Naive B cell (primary cell): ENCODE measurements at regions not wholly inside any gene's neighbourhood (a gene's known extent, or its start where the extent isn't known, plus 50 kb on each side); places are given as distances from the start of the nearest gene placed in this dataset.

ENCODE experiments used
- ATAC-seq, 2 donors: fragments of 150-1000 bp; cut with Tn5 transposase; 2 replicates each; pipeline ENCODE4 v1.10.0; 2021; ENCODE audit warnings: low read depth in 2 of 2, mild to moderate bottlenecking in 2 of 2, moderate library complexity in 2 of 2
- DNase-seq: peaks from one replicate; pipeline ENCODE4 v3.0.0; 2022
- H3K27ac Mint-ChIP-seq, 6 donors: one replicate each; pipeline ENCODE4 v1.8.0; 2020 to 2022; ENCODE audit warnings: mild to moderate bottlenecking in 6 of 6, mixed read lengths in 6 of 6, moderate library complexity in 5 of 6, inconsistent platforms in 2 of 6
- H3K27me3 Mint-ChIP-seq, 3 donors: one replicate each; pipeline ENCODE4 v1.8.0; 2021 to 2022; ENCODE audit warnings: mixed read lengths in 3 of 3, mild to moderate bottlenecking in 1 of 3
- H3K36me3 Mint-ChIP-seq, 2 donors: one replicate each; pipeline ENCODE4 v1.8.0; 2020 to 2022; ENCODE audit warnings: mixed read lengths in 2 of 2, inconsistent platforms in 1 of 2, mild to moderate bottlenecking in 1 of 2
- H3K4me1 Mint-ChIP-seq, 3 donors: one replicate each; pipeline ENCODE4 v1.8.0; 2020 to 2022; ENCODE audit warnings: mixed read lengths in 3 of 3, inconsistent platforms in 1 of 3, mild to moderate bottlenecking in 1 of 3, moderate library complexity in 1 of 3
- H3K4me3 Mint-ChIP-seq, 8 donors: one replicate each; pipeline ENCODE4 v1.8.0; 2020 to 2022; ENCODE audit warnings: mild to moderate bottlenecking in 8 of 8, mixed read lengths in 8 of 8, moderate library complexity in 8 of 8, inconsistent platforms in 2 of 8
- H3K9me3 Mint-ChIP-seq, 7 donors: one replicate each; pipeline ENCODE4 v1.8.0; 2020 to 2022; ENCODE audit warnings: mixed read lengths in 7 of 7, mild to moderate bottlenecking in 5 of 7, inconsistent platforms in 2 of 7, moderate library complexity in 1 of 7

GRCh38 chr5:126182971-126183695 is 240.1 kb upstream of the GRAMD2B start:
- Mint-ChIP-seq H3K36me3 (no peaks in the 10 kb centered on the region), H3K4me3 (no peak overlapping the region), H3K4me1 (no peaks in the 10 kb centered on the region), H3K27me3 (peaks cover 0 to 7% (median 6%) of the 10 kb centered on the region in 3 donors), H3K27ac (no peak overlapping the region), H3K9me3 (peaks cover 0 to 15% (median 0%) of the 10 kb centered on the region in 7 donors)
- ATAC-seq (no peak), DNase-seq (no peak)

DNA sequence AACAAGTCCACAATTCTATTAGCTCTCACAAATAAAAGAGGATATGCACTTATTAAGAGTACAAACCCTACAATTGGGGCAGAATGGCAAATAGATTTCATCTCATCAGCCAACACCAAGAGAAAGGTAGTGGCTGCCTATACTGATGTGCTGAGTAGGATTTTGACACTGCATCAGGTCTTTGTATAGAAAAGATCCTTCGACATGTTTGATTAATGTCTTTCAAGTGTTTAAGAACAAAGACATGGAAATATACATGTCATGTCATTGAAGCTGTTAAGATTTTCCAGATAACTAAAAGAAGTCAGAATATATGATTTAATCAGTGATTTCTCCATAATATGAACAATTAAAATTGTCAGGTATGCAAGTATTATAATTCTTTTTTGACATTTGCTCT is 238.7 kb upstream of the GRAMD2B start:
- H3K4me1 Mint-ChIP-seq: no peaks in the 10 kb centered on the region
- no peaks in the 10 kb centered on the region for H3K36me3 Mint-ChIP-seq
- H3K27me3 Mint-ChIP-seq: peaks cover 0 to 12% (median 6%) of the 10 kb centered on the region in 3 donors
- ATAC-seq (no peak), DNase-seq (no peak)
- H3K4me3 Mint-ChIP-seq: no peak overlapping the region
- no peak overlapping the region for H3K27ac Mint-ChIP-seq
- peaks cover 0 to 15% (median 0%) of the 10 kb centered on the region in 7 donors for H3K9me3 Mint-ChIP-seq

GRCh38 chr5:126186210-126186609 is 237.0 kb upstream of the GRAMD2B start:
- peaks cover 0 to 12% (median 6%) of the 10 kb centered on the region in 3 donors for H3K27me3 Mint-ChIP-seq
- H3K9me3 Mint-ChIP-seq: peaks cover 0 to 15% (median 0%) of the 10 kb centered on the region in 7 donors
- H3K27ac Mint-ChIP-seq: no peak overlapping the region
- no peak for ATAC-seq
- DNase-seq: no peak
- H3K36me3 Mint-ChIP-seq: no peaks in the 10 kb centered on the region
- no peak overlapping the region for H3K4me3 Mint-ChIP-seq
- no peaks in the 10 kb centered on the region for H3K4me1 Mint-ChIP-seq

DNA sequence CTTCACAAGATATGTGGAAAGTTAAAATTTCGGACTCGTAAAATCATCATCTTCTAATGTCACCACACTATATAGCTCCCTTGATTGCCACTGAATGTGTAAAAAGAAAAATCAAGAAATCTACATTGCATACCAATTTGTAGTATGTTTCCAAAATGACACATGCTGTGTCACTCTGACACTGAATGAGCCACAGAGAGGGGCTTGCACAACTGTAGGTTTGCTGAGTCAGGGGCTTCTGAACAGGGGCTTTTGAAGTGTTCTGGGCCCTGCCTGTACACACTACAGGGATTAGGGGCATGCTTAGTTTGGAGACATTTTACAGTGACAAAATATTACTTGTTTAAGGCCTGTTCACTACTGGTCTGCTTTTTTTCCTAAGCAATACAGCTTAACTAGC is 234.4 kb upstream of the GRAMD2B start:
- peaks cover 0 to 12% (median 6%) of the 10 kb centered on the region in 3 donors for H3K27me3 Mint-ChIP-seq
- no peak overlapping the region for H3K27ac Mint-ChIP-seq
- no peak for ATAC-seq
- no peaks in the 10 kb centered on the region for H3K4me1 Mint-ChIP-seq
- DNase-seq: no peak
- H3K9me3 Mint-ChIP-seq: peaks cover 0 to 15% (median 0%) of the 10 kb centered on the region in 7 donors
- H3K4me3 Mint-ChIP-seq: no peak overlapping the region
- H3K36me3 Mint-ChIP-seq: no peaks in the 10 kb centered on the region

- Mint-ChIP-seq H3K9me3 (peaks cover 0 to 15% (median 0%) of the 10 kb centered on the region in 7 donors), H3K4me3 (no peak overlapping the region), H3K27ac (no peak overlapping the region)
These were observed 234.0 kb upstream of the GRAMD2B start for GRCh38 chr5:126189231-126189630.

DNA sequence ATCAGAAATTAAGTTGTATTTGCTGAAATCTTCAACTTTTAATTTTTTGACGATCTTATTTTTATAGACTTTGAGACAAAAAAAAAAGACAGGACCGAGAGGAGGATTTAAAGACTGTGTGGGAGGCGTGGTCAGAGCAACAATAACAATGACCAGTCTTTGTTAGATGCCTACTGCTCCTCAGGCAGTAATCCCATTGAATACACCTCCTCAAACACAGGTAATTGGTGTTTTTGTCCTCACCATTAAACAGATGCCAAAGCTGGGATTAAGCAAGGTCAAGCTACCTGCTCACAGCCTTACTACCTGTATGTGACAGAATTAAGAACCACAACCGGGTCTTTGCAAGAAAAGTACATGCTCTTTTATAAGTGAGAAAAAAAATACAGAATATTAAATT is 233.3 kb upstream of the GRAMD2B start:
- ATAC-seq: no peak
- H3K9me3 Mint-ChIP-seq: peaks cover 0 to 15% (median 0%) of the 10 kb centered on the region in 7 donors

More at GRCh38 chr5:126189231-126189630, 234.0 kb upstream of the GRAMD2B start:
- DNase-seq (no peak), ATAC-seq (no peak)
- peaks cover 0 to 12% (median 6%) of the 10 kb centered on the region in 3 donors for H3K27me3 Mint-ChIP-seq
- H3K4me1 Mint-ChIP-seq: no peaks in the 10 kb centered on the region
- no peaks in the 10 kb centered on the region for H3K36me3 Mint-ChIP-seq

DNA sequence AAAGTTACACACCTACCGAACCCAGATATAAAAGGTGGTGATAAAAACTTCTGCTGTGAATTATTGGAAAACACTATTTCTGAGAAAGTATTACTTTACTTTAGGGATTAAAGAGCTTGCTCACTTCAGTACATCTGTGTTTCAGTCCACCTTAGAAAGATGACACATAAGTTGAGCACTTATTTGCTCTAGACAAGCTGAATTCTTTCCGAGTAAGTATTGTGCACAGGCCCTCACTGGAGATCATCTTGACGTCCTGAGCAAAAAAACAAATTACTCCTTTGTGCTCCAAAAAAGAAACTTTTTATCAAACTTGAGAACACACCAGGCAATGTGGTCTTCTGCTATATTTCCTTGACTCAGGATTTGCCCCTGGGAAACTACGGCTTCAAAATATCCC is 231.0 kb upstream of the GRAMD2B start:
- H3K9me3 Mint-ChIP-seq: no peaks in the 10 kb centered on the region
- ATAC-seq (no peak), DNase-seq (no peak)
- no peak overlapping the region for H3K4me3 Mint-ChIP-seq
- H3K27me3 Mint-ChIP-seq: peaks cover 0 to 7% (median 0%) of the 10 kb centered on the region in 3 donors
- H3K4me1 Mint-ChIP-seq: no peaks in the 10 kb centered on the region
- H3K36me3 Mint-ChIP-seq: no peaks in the 10 kb centered on the region
- H3K27ac Mint-ChIP-seq: peak overlapping the region in 1 of 6 donors; percentile 8

More for the DNA sequence above, 233.3 kb upstream of the GRAMD2B start:
- H3K36me3 Mint-ChIP-seq: no peaks in the 10 kb centered on the region
- no peaks in the 10 kb centered on the region for H3K4me1 Mint-ChIP-seq
- H3K27me3 Mint-ChIP-seq: peaks cover 0 to 12% (median 6%) of the 10 kb centered on the region in 3 donors
- no peak for DNase-seq
- no peak overlapping the region for H3K27ac Mint-ChIP-seq
- no peak overlapping the region for H3K4me3 Mint-ChIP-seq

GRCh38 chr5:126195410-126196100 is 227.7 kb upstream of the GRAMD2B start:
- Mint-ChIP-seq H3K36me3 (no peaks in the 10 kb centered on the region), H3K27ac (no peak overlapping the region), H3K9me3 (no peaks in the 10 kb centered on the region), H3K4me3 (no peak overlapping the region), H3K4me1 (no peaks in the 10 kb centered on the region), H3K27me3 (peaks cover 0 to 7% (median 5%) of the 10 kb centered on the region in 3 donors)
- ATAC-seq (no peak), DNase-seq (no peak)

- Mint-ChIP-seq H3K36me3 (no peaks in the 10 kb centered on the region), H3K4me1 (no peaks in the 10 kb centered on the region), H3K9me3 (peaks cover 0 to 10% (median 0%) of the 10 kb centered on the region in 7 donors), H3K4me3 (no peak overlapping the region), H3K27ac (no peak overlapping the region), H3K27me3 (peaks cover 6 to 14% (median 8%) of the 10 kb centered on the region in 3 donors)
- no peak for ATAC-seq
- no peak for DNase-seq
These were observed 224.7 kb upstream of the GRAMD2B start for GRCh38 chr5:126198531-126198930.

GRCh38 chr5:126199467-126199866 is 223.7 kb upstream of the GRAMD2B start:
- DNase-seq (no peak), ATAC-seq (no peak)
- Mint-ChIP-seq H3K4me1 (no peaks in the 10 kb centered on the region), H3K27ac (no peak overlapping the region), H3K27me3 (peaks cover 6 to 14% (median 8%) of the 10 kb centered on the region in 3 donors), H3K36me3 (no peaks in the 10 kb centered on the region), H3K4me3 (no peak overlapping the region), H3K9me3 (peaks cover 0 to 10% (median 0%) of the 10 kb centered on the region in 7 donors)

DNA sequence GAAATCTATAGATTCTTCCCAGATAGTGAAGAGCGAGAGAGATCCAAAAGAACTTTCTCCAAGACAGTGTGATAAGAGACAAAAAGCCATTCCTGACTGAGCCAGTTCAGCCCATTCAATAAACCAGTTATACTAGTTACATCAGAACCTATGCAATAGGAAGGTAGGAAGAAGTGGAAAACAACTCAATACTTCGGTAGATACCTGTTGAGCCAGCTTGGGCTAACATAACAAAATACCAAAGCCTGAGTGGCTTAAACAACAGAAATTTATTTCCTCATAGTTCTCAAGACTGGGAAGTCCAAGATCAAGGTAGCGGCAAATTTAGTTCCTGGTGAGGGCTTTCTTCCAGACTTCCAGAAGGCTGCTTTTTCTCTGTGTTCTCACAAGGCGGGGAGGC is 214.5 kb upstream of the GRAMD2B start:
- no peak for ATAC-seq
- DNase-seq: no peak
- H3K4me3 Mint-ChIP-seq: no peak overlapping the region
- H3K4me1 Mint-ChIP-seq: no peaks in the 10 kb centered on the region
- no peak overlapping the region for H3K27ac Mint-ChIP-seq
- no peaks in the 10 kb centered on the region for H3K36me3 Mint-ChIP-seq
- peaks cover 0 to 12% (median 5%) of the 10 kb centered on the region in 3 donors for H3K27me3 Mint-ChIP-seq
- peaks cover 6 to 37% (median 7%) of the 10 kb centered on the region in 7 donors for H3K9me3 Mint-ChIP-seq

- H3K36me3 Mint-ChIP-seq: no peaks in the 10 kb centered on the region
- peaks cover 0 to 25% (median 7%) of the 10 kb centered on the region in 7 donors for H3K9me3 Mint-ChIP-seq
- DNase-seq (no peak), ATAC-seq (no peak)
- H3K4me3 Mint-ChIP-seq: no peak overlapping the region
- peaks cover 0 to 6% (median 5%) of the 10 kb centered on the region in 3 donors for H3K27me3 Mint-ChIP-seq
- H3K4me1 Mint-ChIP-seq: no peaks in the 10 kb centered on the region
- H3K27ac Mint-ChIP-seq: peak overlapping the region in 1 of 6 donors; percentile 28
These were observed 212.3 kb upstream of the GRAMD2B start for GRCh38 chr5:126210955-126211354.

DNA sequence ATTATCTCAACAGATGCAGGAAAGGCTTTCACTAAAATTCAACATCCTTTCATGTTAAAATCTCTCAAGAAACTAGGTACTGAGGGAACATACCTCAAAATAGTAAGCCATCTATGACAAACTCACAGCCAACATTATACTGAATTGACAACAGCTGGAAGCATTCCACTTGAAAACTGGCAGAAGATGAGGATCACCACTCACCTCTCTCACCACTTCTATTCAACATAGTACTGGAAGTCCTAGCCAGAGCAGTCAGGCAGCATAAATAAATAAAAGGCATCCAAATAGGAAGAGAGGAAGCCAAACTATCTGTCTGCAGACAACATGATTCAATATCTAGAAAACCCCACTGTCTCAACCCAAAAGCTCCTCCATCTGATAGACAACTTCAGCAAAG is 203.6 kb upstream of the GRAMD2B start:
- Mint-ChIP-seq H3K36me3 (no peaks in the 10 kb centered on the region), H3K27me3 (peaks cover 0 to 6% (median 0%) of the 10 kb centered on the region in 3 donors), H3K9me3 (peaks cover 2 to 18% (median 10%) of the 10 kb centered on the region in 7 donors), H3K4me3 (no peak overlapping the region), H3K4me1 (no peaks in the 10 kb centered on the region), H3K27ac (no peak overlapping the region)
- DNase-seq: no peak
- ATAC-seq: no peak

DNA sequence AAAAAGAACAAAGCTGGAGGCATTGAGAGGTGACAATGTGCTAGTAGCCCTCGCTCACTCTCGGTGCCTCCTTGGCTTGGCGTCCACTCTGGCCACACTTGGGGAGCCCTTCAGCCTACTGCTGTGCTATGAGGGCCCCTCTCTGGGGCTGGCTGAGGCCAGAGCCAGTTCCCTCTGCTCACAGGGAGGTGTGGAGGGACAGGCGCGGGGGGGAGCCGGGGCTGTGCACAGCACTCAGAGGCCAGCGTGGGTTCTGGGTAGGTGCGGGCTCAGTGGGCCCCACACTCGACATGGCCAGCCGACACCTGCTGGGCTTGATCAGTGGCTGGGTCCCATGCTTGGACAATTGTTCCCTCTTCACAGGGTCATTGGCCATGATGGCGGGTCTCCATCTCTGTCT is 202.5 kb upstream of the GRAMD2B start:
- Mint-ChIP-seq H3K9me3 (peaks cover 2 to 18% (median 10%) of the 10 kb centered on the region in 7 donors), H3K4me3 (no peak overlapping the region), H3K4me1 (no peaks in the 10 kb centered on the region), H3K27ac (no peak overlapping the region), H3K27me3 (peaks cover 0 to 6% (median 0%) of the 10 kb centered on the region in 3 donors), H3K36me3 (no peaks in the 10 kb centered on the region)
- DNase-seq: no peak
- ATAC-seq: no peak
